Gastrocnemius medialis (tissue), 4 donors: ENCODE measurements at regions not wholly inside any gene's neighbourhood (a gene's known extent, or its start where the extent isn't known, plus 50 kb on each side); places are given as distances from the start of the nearest gene placed in this dataset.

ENCODE experiments used
- ATAC-seq, 2 donors: fragments of 150-250 bp; one replicate each; pipeline ENCODE4 v1.9.1; 2016
- DNase-seq, 2 donors: peaks; one replicate each; pipeline ENCODE4 v3.0.0-alpha.2; 2019
- H3K27ac ChIP-seq, 4 donors: fragments of 200-600 bp; sonication (generic); 1 replicate in 1 of 4; 2 replicates in 3 of 4; pipeline ENCODE4 v1.5.1; 2016 to 2018; ENCODE audit warnings: mild to moderate bottlenecking in 2 of 4, moderate library complexity in 1 of 4
- H3K27me3 ChIP-seq, 3 donors: fragments of 200-600 bp; sonication (generic) in 2 of 3; 1 replicate in 1 of 3; 2 replicates in 2 of 3; pipeline versions ENCODE4 v1.5.1 to v1.6.0; 2016 to 2019; ENCODE audit warnings: mild to moderate bottlenecking in 1 of 3, moderate library complexity in 1 of 3
- H3K36me3 ChIP-seq, 2 donors: fragments of 200-600 bp; sonication (generic) in 1 of 2; one replicate each; pipeline ENCODE4 v1.5.1; 2017 to 2018
- H3K4me1 ChIP-seq, 2 donors: fragments of 200-600 bp; sonication (generic) in 1 of 2; one replicate each; pipeline ENCODE4 v1.5.1; 2016 to 2017; ENCODE audit warnings: mild to moderate bottlenecking in 2 of 2
- H3K4me3 ChIP-seq, 4 donors: fragments of 200-600 bp; sonication (generic) in 3 of 4; 1 replicate in 1 of 4; 2 replicates in 3 of 4; pipeline ENCODE4 v1.5.1; 2016 to 2019; ENCODE audit warnings: mild to moderate bottlenecking in 2 of 4
- H3K9me3 ChIP-seq, 3 donors: fragments of 200-600 bp; sonication (generic) in 2 of 3; 1 replicate in 1 of 3; 2 replicates in 2 of 3; pipeline ENCODE4 v1.5.1; 2016 to 2019
- POLR2A ChIP-seq, 2 donors: fragments of 450-650 bp; IDR thresholded peaks; one replicate each; pipeline ENCODE4 v1.6.1; 2017; ENCODE audit warnings: antibody characterized with exemption in 2 of 2, mild to moderate bottlenecking in 2 of 2, moderate library complexity in 2 of 2
- in situ Hi-C, 4 donors: fragments of 200-750 bp; cut with MboI; loops; one replicate each; pipeline versions ENCODE4 v1.15.0 to v1.8.0; 2017; ENCODE audit warnings: low sequenced_read_pairs in 4 of 4
- intact Hi-C: fragments of 100-400 bp; cut with DNase I; formaldehyde crosslinking; loops from one replicate; pipeline ENCODE4 v1.15.1; 2023; ENCODE audit warnings: low total_unique reads
- TF ChIP-seq, protein P1 (sequence below), 5 experiments: fragments of 450-650 bp in 3 of 5; fragments of 200-600 bp in 2 of 5; sonication (generic) in 2 of 5; IDR thresholded peaks in 4 of 5; conservative IDR thresholded peaks in 1 of 5; 1 replicate in 4 of 5; 2 replicates in 1 of 5; pipeline ENCODE4 v1.5.1; 2016 to 2019; ENCODE audit warnings: antibody characterized with exemption in 5 of 5, mild to moderate bottlenecking in 3 of 5, moderate library complexity in 3 of 5

DNA sequence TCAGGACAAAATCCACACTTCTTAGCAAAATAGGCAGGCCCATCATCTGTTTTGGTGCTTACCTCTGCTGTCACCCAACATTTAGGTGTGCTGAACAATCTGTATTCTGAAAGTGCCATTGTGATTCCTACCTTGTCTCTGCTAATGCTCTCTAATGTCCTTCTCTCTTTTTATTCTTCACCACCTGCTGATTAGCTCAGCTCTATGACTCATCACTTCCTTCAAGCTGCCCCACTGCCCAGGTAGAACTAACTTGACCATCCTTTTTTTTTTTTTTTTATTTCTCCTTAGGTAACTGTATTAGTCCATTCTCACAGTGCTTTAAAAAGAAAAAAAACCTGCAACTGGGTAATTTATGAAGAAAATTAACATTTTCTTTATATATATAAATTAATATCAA, 478.7 kb upstream of the POU3F3 start:
- intact Hi-C loops, result no loop called here
- in situ Hi-C loops, result no loop called here
- H3K4me1 ChIP-seq, result no peaks in the 10 kb centered on the region
- H3K36me3 ChIP-seq, result no peaks in the 10 kb centered on the region
- H3K9me3 ChIP-seq, result no peaks in the 10 kb centered on the region
- H3K4me3 ChIP-seq, result no peak overlapping the region
- ATAC-seq (no peak), DNase-seq (no peak)
- H3K27me3 ChIP-seq, result no peaks in the 10 kb centered on the region
- no peak overlapping the region for H3K27ac ChIP-seq
- no peak for TF ChIP-seq POLR2A (IDR thresholded peaks at IDR 0.05)
- TF ChIP-seq, protein P1, sequence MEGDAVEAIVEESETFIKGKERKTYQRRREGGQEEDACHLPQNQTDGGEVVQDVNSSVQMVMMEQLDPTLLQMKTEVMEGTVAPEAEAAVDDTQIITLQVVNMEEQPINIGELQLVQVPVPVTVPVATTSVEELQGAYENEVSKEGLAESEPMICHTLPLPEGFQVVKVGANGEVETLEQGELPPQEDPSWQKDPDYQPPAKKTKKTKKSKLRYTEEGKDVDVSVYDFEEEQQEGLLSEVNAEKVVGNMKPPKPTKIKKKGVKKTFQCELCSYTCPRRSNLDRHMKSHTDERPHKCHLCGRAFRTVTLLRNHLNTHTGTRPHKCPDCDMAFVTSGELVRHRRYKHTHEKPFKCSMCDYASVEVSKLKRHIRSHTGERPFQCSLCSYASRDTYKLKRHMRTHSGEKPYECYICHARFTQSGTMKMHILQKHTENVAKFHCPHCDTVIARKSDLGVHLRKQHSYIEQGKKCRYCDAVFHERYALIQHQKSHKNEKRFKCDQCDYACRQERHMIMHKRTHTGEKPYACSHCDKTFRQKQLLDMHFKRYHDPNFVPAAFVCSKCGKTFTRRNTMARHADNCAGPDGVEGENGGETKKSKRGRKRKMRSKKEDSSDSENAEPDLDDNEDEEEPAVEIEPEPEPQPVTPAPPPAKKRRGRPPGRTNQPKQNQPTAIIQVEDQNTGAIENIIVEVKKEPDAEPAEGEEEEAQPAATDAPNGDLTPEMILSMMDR (IDR thresholded peaks at IDR 0.05 in 4 of 5, conservative IDR thresholded peaks at IDR 0.05 in 1 of 5), result no peak

DNA sequence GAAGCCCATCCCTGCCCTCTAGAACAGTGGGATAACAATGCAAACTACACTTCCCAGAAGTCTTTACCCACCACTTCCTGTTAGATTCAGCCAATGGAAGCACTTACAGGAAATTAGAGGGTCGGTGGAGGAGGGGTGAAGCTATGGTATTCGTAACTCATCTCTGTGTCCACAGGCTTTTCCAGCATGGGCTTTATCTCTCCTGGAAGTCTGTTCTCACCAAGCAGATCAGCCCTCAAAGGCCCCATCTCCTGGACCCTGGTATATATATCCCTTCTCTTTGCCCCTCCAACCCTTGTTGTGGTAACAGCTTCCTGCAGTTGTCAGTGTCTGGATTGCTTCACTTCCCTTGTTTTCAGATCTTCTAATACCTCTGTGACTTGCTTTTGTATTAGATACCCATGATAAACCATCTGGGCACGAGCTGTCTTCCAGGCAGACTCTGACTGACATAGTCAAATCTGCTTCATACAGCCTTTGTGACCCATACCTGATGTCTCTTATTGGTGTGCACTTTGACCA, 475.0 kb upstream of the POU3F3 start:
- Histone ChIP-seq H3K4me3 (peak overlapping the region; percentile 24 to 43 (median 30)), H3K27me3 (no peaks in the 10 kb centered on the region), H3K27ac (no peak overlapping the region), H3K4me1 (no peaks in the 10 kb centered on the region), H3K9me3 (no peaks in the 10 kb centered on the region), H3K36me3 (no peaks in the 10 kb centered on the region)
- DNase-seq (no peak), ATAC-seq (no peak)
- in situ Hi-C loops (no loop called here), intact Hi-C loops (no loop called here)
- TF ChIP-seq POLR2A (IDR thresholded peaks at IDR 0.05), result no peak
- TF ChIP-seq, protein P1 (IDR thresholded peaks at IDR 0.05 in 4 of 5, conservative IDR thresholded peaks at IDR 0.05 in 1 of 5), result no peak

DNA sequence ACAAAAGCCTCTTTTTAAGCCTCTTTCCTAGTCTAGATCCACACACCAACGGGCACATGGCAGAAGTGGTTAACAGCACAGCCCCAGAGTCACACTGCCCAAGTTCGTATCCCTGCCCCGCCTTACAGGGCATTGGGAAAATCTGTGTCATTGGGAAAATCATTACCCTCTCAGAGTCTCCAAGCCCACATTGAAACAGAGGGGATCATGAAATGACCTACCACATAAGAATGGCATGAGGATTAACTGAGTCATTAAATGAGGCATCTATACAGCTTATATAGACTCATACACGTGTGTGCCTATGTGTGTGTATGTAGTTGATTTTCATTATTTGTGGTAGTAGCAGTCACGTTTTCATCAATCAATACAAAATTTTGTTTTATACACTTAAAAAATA, 469.0 kb upstream of the POU3F3 start:
- Histone ChIP-seq H3K27ac (no peak overlapping the region), H3K4me3 (no peak overlapping the region), H3K27me3 (no peaks in the 10 kb centered on the region), H3K4me1 (no peaks in the 10 kb centered on the region), H3K9me3 (no peaks in the 10 kb centered on the region), H3K36me3 (no peaks in the 10 kb centered on the region)
- in situ Hi-C loops, result no loop called here
- no peak for DNase-seq
- no peak for ATAC-seq
- no peak for TF ChIP-seq POLR2A (IDR thresholded peaks at IDR 0.05)
- TF ChIP-seq, protein P1 (IDR thresholded peaks at IDR 0.05 in 4 of 5, conservative IDR thresholded peaks at IDR 0.05 in 1 of 5), result no peak
- intact Hi-C loops, result no loop called here

DNA sequence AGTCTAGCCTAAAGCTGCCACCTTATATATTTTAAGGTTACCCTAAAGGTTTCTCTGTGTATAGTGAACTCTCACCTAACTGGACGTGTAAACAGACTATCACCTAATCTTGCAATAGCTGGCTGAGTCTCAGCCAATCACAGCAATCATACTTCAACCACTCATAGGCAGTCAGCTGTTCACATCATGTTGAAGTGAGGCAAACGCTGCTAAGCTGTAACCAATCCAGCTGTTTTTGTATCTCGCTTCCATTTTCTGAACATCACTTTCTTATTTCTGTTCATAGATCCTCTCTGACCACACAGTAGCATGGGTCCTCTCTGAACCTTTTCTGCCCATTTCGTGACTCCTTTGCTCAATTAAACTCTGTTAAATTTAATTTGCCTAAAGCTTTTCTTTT, 468.2 kb upstream of the POU3F3 start:
- no peaks in the 10 kb centered on the region for H3K9me3 ChIP-seq
- TF ChIP-seq POLR2A (IDR thresholded peaks at IDR 0.05), result no peak
- TF ChIP-seq, protein P1 (IDR thresholded peaks at IDR 0.05 in 4 of 5, conservative IDR thresholded peaks at IDR 0.05 in 1 of 5), result no peak
- no peaks in the 10 kb centered on the region for H3K27me3 ChIP-seq
- intact Hi-C loops (no loop called here), in situ Hi-C loops (no loop called here)
- DNase-seq (no peak), ATAC-seq (no peak)
- H3K27ac ChIP-seq, result no peak overlapping the region
- H3K4me1 ChIP-seq, result no peaks in the 10 kb centered on the region
- no peaks in the 10 kb centered on the region for H3K36me3 ChIP-seq
- H3K4me3 ChIP-seq, result no peak overlapping the region

DNA sequence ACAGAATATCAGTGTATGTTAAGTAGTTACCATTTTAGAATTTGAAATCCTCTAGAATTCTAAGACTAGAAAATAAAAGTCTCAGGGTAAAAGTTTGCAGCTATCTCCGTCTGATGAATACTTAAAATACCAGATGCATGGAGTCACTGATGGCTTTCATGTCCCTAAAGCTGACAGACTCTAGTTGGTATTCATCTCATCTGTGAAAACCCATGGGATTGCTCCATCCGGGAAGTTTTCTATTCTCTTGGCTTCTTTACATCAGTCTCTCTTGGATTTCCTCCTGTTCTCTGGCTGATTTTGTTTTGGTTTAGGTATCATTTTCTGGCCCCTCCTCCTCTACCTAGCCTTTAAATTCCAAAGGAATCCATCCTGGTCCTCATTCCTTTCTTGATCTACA, 465.6 kb upstream of the POU3F3 start:
- no peaks in the 10 kb centered on the region for H3K9me3 ChIP-seq
- TF ChIP-seq, protein P1 (IDR thresholded peaks at IDR 0.05 in 4 of 5, conservative IDR thresholded peaks at IDR 0.05 in 1 of 5), result no peak
- no peak for TF ChIP-seq POLR2A (IDR thresholded peaks at IDR 0.05)
- in situ Hi-C loops, result no loop called here

More for the DNA sequence above, 465.6 kb upstream of the POU3F3 start:
- DNase-seq (no peak), ATAC-seq (no peak)
- Histone ChIP-seq H3K27ac (no peak overlapping the region), H3K4me3 (no peak overlapping the region), H3K36me3 (no peaks in the 10 kb centered on the region), H3K27me3 (no peaks in the 10 kb centered on the region), H3K4me1 (no peaks in the 10 kb centered on the region)
- intact Hi-C loops, result no loop called here
